C4-2B (cell line): ENCODE measurements at regions not wholly inside any gene's neighbourhood (a gene's known extent, or its start where the extent isn't known, plus 50 kb on each side); places are given as distances from the start of the nearest gene placed in this dataset.
"Not testable (repeated sequence)": the region's sequence is repeated elsewhere in the genome, so short reads cannot be mapped to it uniquely, and the experiment has no call there.

ENCODE experiments used
- H3K27ac ChIP-seq: fragments of 450-650 bp; 2 replicates; pipeline ENCODE4 v1.5.1; 2017
- CTCF ChIP-seq: fragments of 450-650 bp; conservative IDR thresholded peaks from 2 replicates; pipeline ENCODE4 v1.5.1; 2017; ENCODE audit warnings: mild to moderate bottlenecking
- ZFX ChIP-seq: fragments of 450-650 bp; IDR thresholded peaks from 2 replicates; pipeline ENCODE4 v1.6.1; 2017

- TF ChIP-seq CTCF (no peak), ZFX (no peak)
Measured at GRCh38 chr22:47303161-47303890, 540.9 kb downstream of the TBC1D22A start.

GRCh38 chr22:47302587-47302986 is 540.1 kb downstream of the TBC1D22A start:
- not testable (repeated sequence) for H3K27ac ChIP-seq

More at GRCh38 chr22:47303161-47303890, 540.9 kb downstream of the TBC1D22A start:
- no peak overlapping the region for H3K27ac ChIP-seq

GRCh38 chr22:47301820-47302475 is 539.5 kb downstream of the TBC1D22A start:
- H3K27ac ChIP-seq: no peak overlapping the region
- TF ChIP-seq ZFX (no peak), CTCF (no peak)

GRCh38 chr22:47300698-47301405 is 538.4 kb downstream of the TBC1D22A start:
- H3K27ac ChIP-seq: no peak overlapping the region

GRCh38 chr22:47299863-47300697 is 537.6 kb downstream of the TBC1D22A start:
- no peak overlapping the region for H3K27ac ChIP-seq
- TF ChIP-seq CTCF: no peak
- no peak for TF ChIP-seq ZFX

More at GRCh38 chr22:47300698-47301405, 538.4 kb downstream of the TBC1D22A start:
- TF ChIP-seq CTCF (no peak), ZFX (no peak)

- no peak for TF ChIP-seq CTCF
- TF ChIP-seq ZFX: no peak
- H3K27ac ChIP-seq: no peak overlapping the region
Measured at GRCh38 chr22:47299211-47299862, 536.9 kb downstream of the TBC1D22A start.
